Femur (tissue), 1 donor: ENCODE measurements at regions not wholly inside any gene's neighbourhood (a gene's known extent, or its start where the extent isn't known, plus 50 kb on each side); places are given as distances from the start of the nearest gene placed in this dataset.
"Not testable (repeated sequence)": the region's sequence is repeated elsewhere in the genome, so short reads cannot be mapped to it uniquely, and the experiment has no call there.

ENCODE experiments used
- DNase-seq: peaks from one replicate; pipeline ENCODE4 v3.0.0-alpha.2; 2017

DNA sequence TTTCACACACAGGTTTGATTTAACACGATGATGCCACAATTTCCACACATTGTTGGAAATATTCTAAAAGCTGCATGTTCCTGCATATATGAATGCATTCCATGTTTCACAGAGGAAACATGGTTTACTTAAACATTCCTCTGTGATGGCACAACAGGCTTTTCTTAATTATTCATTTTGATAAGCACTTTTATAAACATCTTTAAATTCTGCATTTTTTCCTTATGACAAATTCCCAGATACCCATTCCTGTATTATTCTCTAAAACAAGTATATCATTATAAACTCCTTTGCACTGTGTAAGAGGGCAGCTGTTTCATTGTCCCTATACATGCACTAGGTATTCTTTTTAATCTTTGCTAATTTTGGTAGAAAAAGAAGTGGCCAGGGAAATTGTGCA lies 532.3 kb downstream of the SOX6 start:
- no peak for DNase-seq

GRCh38 chr11:15825976-15826650 lies 530.2 kb downstream of the SOX6 start:
- DNase-seq = no peak

- no peak for DNase-seq
Measured at GRCh38 chr11:15826826-15827225, 529.5 kb downstream of the SOX6 start.

- no peak for DNase-seq
Measured at GRCh38 chr11:15828215-15828853, 528.0 kb downstream of the SOX6 start.

DNA sequence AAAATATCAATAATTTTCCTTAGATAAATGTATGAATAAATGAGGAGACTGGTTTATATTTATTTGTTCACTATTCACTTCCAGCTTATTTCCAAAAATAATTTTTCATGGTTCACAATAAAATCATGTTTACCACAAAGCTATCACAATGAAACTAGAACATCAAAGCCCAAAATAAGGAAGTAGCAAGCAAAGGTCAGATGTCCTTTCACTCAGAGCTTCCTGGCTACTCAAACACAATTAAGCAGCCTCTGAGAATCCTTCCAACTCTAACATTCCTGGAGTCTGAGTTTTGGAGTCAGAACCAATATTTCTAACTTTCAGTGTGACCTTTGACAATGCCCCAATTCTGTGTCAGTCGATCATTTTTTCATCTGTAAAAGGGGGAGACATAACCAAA lies 527.0 kb downstream of the SOX6 start:
- DNase-seq = no peak

DNA sequence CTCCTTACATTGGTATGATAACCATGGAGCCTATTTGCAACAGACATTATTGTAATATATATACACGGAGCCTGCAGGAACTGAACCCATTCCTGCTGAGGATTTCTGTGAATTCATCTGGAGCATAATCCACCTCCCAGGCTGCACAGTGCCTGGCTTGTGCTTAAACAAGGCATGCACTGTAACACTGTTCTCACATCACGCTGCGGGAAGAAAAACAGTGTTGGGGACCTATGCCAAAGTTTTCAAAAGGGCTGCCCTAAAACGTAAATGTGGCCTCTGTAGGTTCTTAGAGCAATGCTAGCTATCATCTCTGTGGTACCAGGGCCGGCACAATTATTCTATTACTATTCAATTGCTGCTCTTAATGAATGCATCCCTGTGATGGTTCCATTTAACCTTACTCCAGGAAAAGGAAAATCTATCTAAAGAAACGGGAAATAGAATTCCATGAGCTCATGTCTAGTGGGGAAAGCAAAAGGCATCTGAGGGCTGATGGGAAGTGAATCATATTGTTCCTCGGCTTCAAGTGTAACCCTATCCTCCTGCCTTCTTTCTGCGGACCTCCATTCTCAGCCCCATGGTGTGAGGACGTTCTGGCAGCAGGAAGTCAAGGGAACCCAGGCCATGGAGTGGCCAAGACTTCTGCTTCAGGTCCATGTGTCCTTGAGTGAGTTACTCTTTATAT lies 525.5 kb downstream of the SOX6 start:
- no peak for DNase-seq

DNA sequence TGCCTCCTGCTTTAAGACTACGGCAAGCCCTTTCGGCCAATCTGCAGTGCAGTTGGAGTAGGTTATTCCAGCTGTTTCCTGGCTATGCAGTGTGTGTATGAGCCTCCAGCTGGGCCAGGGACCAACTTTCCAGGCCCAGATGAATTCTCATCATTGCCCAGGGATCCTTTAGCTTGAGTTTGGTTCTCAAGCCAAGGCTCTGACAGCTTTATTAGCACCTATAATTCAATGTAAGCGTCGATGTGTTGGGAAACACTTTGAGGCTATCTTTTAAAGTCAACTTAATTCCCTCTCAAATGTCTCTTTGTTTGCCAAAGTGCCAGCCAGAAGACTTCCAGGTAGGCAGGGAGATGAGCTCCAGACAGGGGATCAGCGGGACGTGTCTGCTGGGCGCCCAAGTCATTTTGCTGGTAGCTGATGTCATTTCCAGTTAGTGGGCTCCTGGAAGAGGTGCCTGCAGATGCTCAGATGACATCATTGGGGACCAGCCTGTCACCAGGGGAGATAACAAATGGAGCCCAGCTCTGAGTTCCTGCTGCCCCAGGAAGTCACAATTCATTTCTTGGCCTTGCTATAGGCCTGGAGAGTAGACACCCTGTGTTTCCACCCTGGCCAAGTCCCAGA lies 520.4 kb downstream of the SOX6 start:
- DNase-seq = peak; percentile 74

GRCh38 chr11:15836795-15837194 lies 519.6 kb downstream of the SOX6 start:
- no peak for DNase-seq

- DNase-seq = no peak
Measured at GRCh38 chr11:15837901-15838489, 518.4 kb downstream of the SOX6 start.

- DNase-seq = no peak
Measured at GRCh38 chr11:15839061-15839460, 517.3 kb downstream of the SOX6 start.

GRCh38 chr11:15840966-15841365 lies 515.4 kb downstream of the SOX6 start:
- no peak for DNase-seq

DNA sequence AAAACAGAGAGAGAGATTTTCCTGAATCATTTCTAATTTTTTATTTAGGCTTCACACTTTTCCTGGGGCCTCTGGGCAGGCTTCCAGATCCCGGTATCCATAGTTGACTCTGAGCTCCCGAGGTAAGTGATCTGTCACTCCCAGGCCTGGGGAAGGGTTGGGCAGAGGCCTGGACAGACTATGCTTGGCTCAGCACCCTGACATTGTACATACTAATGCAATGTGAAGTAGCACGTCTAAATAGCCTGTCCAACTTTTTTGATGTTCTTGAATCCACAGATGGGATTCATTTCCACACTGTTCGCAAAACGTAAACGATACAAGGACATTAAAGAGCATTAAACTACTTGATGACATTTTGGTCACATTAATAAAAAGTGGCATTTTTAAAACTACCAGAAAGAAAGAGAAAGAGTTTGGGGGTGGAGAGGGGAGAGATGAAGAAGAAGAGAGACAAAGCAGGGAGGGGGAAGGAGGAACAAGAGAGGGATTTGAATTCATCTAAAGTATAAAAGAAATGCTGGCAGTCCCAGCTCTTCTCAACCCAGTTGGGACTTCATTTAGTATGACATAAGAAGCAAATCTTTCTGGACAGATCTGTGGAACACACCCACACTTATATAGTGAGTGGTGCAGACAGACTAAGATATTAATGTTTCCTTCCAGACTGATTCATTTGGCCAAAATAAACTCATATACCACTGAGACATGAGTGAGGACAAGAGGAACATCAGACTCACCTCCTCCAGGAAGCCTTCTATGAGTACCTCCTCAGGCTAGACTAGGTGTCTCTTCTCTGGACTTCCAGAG lies 514.2 kb downstream of the SOX6 start:
- peak; percentile 48 for DNase-seq

- DNase-seq = peak; percentile 62
Measured at GRCh38 chr11:15843309-15843872, 513.0 kb downstream of the SOX6 start.

GRCh38 chr11:15845261-15845660 lies 511.1 kb downstream of the SOX6 start:
- no peak for DNase-seq

GRCh38 chr11:15848631-15849168 lies 507.6 kb downstream of the SOX6 start:
- DNase-seq = no peak

DNA sequence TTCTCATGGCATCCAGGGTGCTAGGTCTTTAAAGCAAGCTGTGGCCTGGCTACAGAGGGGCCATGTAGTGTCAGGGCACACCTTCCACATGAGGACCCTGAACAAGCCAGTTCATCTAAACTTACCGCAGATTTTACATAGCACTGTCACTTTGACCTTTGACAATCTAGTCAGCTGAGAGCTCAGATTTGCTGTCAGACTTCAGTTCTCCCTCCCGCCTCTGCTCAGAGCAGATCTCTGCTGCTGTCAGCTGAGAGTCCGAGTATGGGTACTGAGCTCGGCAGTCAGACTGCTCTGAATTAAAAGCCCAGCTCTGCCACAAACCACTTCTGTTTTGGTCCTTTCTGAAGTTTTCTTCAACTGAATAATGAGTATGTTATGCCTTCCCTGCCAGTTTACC lies 507.1 kb downstream of the SOX6 start:
- DNase-seq = no peak

GRCh38 chr11:15850335-15850734 lies 506.0 kb downstream of the SOX6 start:
- DNase-seq = not testable (repeated sequence)

DNA sequence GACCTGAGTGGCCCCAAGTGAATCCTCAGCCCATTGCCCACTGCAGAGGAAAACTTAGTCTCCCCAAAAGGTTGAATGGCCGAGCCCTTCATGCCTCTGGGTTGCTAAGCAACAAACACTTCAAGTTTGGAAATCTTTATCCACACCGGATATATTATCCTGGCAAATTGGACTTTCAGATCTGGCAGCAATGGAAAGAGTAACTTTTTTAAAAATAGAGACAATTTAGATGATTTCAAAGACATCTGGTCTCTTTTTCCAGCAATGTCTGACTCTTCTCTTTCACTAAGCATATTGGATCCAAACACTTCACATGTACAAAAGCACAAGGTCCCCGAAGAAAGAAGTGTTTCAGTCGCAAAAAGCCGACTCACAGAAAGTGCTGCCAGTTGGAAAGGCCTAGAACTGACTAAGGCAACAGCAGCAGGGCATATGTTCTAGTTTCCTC lies 505.3 kb downstream of the SOX6 start:
- DNase-seq = peak; percentile 73

DNA sequence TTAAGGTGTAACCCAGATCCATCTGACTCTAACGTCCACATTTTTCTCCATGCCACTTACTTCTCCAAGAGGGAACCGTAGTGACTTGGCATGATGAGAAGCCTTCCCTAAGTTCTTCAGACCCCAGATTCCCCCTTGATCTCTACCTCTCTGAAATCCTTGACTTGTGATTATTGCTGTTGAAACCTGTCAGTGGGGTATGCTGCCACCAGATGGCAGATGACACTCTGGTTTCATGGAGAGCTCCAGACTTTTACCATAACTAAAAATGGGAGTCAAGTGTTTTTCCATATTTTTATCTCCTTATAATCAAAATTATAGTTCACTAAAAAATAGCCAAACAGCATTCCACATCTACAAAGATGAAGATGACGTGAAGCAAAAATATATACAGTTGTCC lies 504.2 kb downstream of the SOX6 start:
- no peak for DNase-seq

GRCh38 chr11:15854245-15854644 lies 502.1 kb downstream of the SOX6 start:
- DNase-seq = no peak

DNA sequence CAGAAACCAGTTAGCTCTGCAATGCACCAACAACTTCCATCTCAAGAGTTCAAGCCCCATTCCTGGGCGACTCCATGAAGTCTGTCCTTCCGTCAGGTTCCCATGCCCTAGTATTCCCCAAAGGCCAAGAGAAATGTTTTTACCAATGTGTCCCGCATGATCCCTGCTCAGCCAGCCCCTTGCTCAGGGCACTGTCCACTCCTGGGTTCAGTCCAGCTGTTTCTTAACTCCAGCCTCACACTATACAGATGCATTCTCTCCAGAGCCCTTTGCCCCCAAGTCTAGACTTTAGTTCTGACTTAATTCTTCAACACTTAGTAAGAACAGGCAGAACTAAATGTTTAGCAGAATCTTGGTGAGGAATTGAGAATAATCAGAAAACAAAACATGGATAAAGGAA lies 497.5 kb downstream of the SOX6 start:
- DNase-seq = no peak

DNA sequence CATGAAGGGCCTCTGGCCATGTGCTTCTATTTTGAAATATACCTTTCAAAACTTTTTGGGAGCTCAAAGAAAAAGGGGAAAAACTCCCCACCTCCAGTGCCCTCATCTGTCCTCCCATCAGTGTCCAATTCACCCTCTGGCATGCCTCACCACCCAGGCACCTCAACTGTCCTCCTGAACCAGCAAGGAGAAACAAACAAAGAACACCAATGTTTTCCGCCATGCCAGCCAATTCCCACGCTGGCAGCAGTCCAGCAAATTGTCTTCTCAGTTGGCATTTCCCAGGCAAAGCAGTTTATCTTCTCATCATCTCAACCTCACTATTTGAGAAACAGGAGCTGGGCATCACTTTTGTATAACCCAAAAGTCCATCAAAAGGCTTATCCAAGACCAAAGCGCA lies 496.9 kb downstream of the SOX6 start:
- no peak for DNase-seq
